ENCODE measurements at regions not wholly inside any gene's neighbourhood (a gene's known extent, or its start where the extent isn't known, plus 50 kb on each side); places are given as distances from the start of the nearest gene placed in this dataset.

- TF ChIP-seq, protein P1, sequence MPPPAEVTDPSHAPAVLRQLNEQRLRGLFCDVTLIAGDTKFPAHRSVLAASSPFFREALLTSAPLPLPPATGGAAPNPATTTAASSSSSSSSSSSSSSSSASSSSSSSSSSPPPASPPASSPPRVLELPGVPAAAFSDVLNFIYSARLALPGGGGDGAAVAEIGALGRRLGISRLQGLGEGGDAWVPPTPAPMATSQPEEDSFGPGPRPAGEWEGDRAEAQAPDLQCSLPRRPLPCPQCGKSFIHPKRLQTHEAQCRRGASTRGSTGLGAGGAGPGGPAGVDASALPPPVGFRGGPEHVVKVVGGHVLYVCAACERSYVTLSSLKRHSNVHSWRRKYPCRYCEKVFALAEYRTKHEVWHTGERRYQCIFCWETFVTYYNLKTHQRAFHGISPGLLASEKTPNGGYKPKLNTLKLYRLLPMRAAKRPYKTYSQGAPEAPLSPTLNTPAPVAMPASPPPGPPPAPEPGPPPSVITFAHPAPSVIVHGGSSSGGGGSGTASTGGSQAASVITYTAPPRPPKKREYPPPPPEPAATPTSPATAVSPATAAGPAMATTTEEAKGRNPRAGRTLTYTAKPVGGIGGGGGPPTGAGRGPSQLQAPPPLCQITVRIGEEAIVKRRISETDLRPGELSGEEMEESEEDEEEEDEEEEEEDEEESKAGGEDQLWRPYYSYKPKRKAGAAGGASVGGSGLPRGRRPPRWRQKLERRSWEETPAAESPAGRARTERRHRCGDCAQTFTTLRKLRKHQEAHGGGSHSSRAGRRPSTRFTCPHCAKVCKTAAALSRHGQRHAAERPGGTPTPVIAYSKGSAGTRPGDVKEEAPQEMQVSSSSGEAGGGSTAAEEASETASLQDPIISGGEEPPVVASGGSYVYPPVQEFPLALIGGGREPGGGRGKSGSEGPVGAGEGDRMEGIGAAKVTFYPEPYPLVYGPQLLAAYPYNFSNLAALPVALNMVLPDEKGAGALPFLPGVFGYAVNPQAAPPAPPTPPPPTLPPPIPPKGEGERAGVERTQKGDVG (CRISPR knock-in tag; IDR thresholded peaks at IDR 0.05): no peak
- TF ChIP-seq IRF4 (IDR thresholded peaks at IDR 0.05; ENCODE audit: low read depth, low read length) (no peak), BACH1 (IDR thresholded peaks at IDR 0.05; ENCODE audit: borderline replicate concordance) (no peak), HDGF (IDR thresholded peaks at IDR 0.05) (peak; percentile 21; the same call in 1 of the 2 replicates), RAD21 (IDR thresholded peaks at IDR 0.05; ENCODE audit: insufficient read depth, low read depth, low read length) (peak; percentile 73)
- TF ChIP-seq, protein P2, sequence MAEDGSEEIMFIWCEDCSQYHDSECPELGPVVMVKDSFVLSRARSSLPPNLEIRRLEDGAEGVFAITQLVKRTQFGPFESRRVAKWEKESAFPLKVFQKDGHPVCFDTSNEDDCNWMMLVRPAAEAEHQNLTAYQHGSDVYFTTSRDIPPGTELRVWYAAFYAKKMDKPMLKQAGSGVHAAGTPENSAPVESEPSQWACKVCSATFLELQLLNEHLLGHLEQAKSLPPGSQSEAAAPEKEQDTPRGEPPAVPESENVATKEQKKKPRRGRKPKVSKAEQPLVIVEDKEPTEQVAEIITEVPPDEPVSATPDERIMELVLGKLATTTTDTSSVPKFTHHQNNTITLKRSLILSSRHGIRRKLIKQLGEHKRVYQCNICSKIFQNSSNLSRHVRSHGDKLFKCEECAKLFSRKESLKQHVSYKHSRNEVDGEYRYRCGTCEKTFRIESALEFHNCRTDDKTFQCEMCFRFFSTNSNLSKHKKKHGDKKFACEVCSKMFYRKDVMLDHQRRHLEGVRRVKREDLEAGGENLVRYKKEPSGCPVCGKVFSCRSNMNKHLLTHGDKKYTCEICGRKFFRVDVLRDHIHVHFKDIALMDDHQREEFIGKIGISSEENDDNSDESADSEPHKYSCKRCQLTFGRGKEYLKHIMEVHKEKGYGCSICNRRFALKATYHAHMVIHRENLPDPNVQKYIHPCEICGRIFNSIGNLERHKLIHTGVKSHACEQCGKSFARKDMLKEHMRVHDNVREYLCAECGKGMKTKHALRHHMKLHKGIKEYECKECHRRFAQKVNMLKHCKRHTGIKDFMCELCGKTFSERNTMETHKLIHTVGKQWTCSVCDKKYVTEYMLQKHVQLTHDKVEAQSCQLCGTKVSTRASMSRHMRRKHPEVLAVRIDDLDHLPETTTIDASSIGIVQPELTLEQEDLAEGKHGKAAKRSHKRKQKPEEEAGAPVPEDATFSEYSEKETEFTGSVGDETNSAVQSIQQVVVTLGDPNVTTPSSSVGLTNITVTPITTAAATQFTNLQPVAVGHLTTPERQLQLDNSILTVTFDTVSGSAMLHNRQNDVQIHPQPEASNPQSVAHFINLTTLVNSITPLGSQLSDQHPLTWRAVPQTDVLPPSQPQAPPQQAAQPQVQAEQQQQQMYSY (CRISPR knock-in tag; IDR thresholded peaks at IDR 0.05): no peak
These were observed 568.1 kb upstream of the WWC1 start (continued) for GRCh38 chr5:167723254-167723871.

Data from GM12878 (cell line).